OCI-LY1 (cell line): ENCODE measurements at regions not wholly inside any gene's neighbourhood (a gene's known extent, or its start where the extent isn't known, plus 50 kb on each side); places are given as distances from the start of the nearest gene placed in this dataset.

Source experiments
- EZH2 ChIP-seq: fragments of 200-600 bp; sonication (generic), shearing (Covaris generic); IDR thresholded peaks from 2 replicates; pipeline ENCODE4 v1.8.0; 2017; ENCODE audit warnings: borderline replicate concordance, mixed run types, mild to moderate bottlenecking, antibody characterized with exemption, low read length, moderate library complexity, mixed read lengths
- TF ChIP-seq, protein P1 (sequence below): fragments of 200-600 bp; sonication (generic), shearing (Covaris generic); IDR thresholded peaks from 2 replicates; pipeline ENCODE4 v1.5.1; 2017; ENCODE audit warnings: mild to moderate bottlenecking, antibody characterized with exemption, low read length, moderate library complexity, mixed read lengths

DNA sequence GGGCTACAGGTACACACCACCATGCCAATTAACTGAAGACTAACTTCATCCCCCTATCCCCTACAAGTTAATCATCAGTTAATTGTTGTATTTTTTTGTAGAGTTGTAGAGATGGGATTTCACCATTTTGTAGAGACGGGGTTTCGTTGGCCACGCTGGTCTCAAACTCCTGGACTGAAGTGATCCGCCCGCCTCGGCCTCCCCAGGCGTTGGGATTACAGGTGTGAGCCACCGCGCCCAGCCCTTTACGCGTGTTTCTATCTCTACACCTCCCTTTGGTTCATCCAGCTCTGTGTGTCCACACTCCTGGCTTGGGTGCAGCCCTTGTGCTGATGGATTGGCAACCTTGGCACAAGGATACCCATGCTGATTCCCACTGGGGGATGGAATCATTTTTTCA lies 258.8 kb downstream of the FAM43A start:
- TF ChIP-seq, protein P1, sequence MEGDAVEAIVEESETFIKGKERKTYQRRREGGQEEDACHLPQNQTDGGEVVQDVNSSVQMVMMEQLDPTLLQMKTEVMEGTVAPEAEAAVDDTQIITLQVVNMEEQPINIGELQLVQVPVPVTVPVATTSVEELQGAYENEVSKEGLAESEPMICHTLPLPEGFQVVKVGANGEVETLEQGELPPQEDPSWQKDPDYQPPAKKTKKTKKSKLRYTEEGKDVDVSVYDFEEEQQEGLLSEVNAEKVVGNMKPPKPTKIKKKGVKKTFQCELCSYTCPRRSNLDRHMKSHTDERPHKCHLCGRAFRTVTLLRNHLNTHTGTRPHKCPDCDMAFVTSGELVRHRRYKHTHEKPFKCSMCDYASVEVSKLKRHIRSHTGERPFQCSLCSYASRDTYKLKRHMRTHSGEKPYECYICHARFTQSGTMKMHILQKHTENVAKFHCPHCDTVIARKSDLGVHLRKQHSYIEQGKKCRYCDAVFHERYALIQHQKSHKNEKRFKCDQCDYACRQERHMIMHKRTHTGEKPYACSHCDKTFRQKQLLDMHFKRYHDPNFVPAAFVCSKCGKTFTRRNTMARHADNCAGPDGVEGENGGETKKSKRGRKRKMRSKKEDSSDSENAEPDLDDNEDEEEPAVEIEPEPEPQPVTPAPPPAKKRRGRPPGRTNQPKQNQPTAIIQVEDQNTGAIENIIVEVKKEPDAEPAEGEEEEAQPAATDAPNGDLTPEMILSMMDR, result no peak
- no peak for TF ChIP-seq EZH2
